IMR-90 (cell line): ENCODE measurements at regions not wholly inside any gene's neighbourhood (a gene's known extent, or its start where the extent isn't known, plus 50 kb on each side); places are given as distances from the start of the nearest gene placed in this dataset.

ENCODE experiments used
- ATAC-seq: fragments of 200-7000 bp; cut with Tn5 transposase; 2 replicates; pipeline ENCODE4 v1.9.1; 2020; ENCODE audit warnings: low read depth, mild to moderate bottlenecking, moderate library complexity
- BruUV-seq: library from RNA; stranded (reverse); fragments of 400-500 nt; replicated peaks from 2 replicates; lab custom pipeline; 2021; lab: Mats Ljungman, UMichigan
- CTCF ChIA-PET: fragments of 300-600 bp; formaldehyde crosslinking; extraction: SDS; loops from one replicate; lab custom pipeline; 2021; ENCODE audit warnings: antibody characterized with exemption; lab: Yijun Ruan, JAX
- POLR2A ChIA-PET: fragments of 300-600 bp; sonication (Branson Sonifier 250); formaldehyde crosslinking; loops from one replicate; lab custom pipeline; 2022; ENCODE audit warnings: antibody characterized with exemption; ENCODE audit not compliant: unreplicated experiment; lab: Charles Lee
- DNase-seq: peaks from one replicate; pipeline ENCODE4 v3.0.0; 2013
- H2AFZ ChIP-seq: replicated peaks from 2 replicates; pipeline ENCODE3; 2013; ENCODE audit warnings: low read length, mild to moderate bottlenecking; ENCODE audit not compliant: poor library complexity
- H2AK5ac ChIP-seq: 2 replicates; pipeline ENCODE4 v1.6.1; 2013; ENCODE audit warnings: low read depth, low read length, inconsistent platforms
- H2AK9ac ChIP-seq: replicated peaks from 2 replicates; pipeline ENCODE3; 2013; ENCODE audit warnings: mild to moderate bottlenecking, low read depth, low read length, moderate library complexity; ENCODE audit not compliant: poor library complexity
- H2BK120ac ChIP-seq: 2 replicates; pipeline ENCODE4 v1.6.1; 2013; ENCODE audit warnings: low read depth, low read length, inconsistent platforms
- H2BK15ac ChIP-seq: 3 replicates; pipeline ENCODE4 v1.6.1; 2013; ENCODE audit warnings: low read depth, low read length, inconsistent platforms
- H2BK20ac ChIP-seq: 2 replicates; pipeline ENCODE4 v1.6.1; 2013; ENCODE audit warnings: low read depth, mild to moderate bottlenecking, inconsistent platforms, low read length, moderate library complexity
- H2BK5ac ChIP-seq: 2 replicates; pipeline ENCODE4 v1.6.1; 2013; ENCODE audit warnings: mild to moderate bottlenecking, low read depth, low read length, inconsistent platforms; ENCODE audit not compliant: poor library complexity, severe bottlenecking
- H3K14ac ChIP-seq: replicated peaks from 2 replicates; pipeline ENCODE4 v1.6.1; 2013; ENCODE audit warnings: low read depth, low read length, inconsistent platforms
- H3K18ac ChIP-seq: 2 replicates; pipeline ENCODE4 v1.6.1; 2013; ENCODE audit warnings: low read depth, low read length, control low read depth
- H3K23ac ChIP-seq: 2 replicates; pipeline ENCODE4 v1.6.1; 2013; ENCODE audit warnings: low read depth, low read length, inconsistent platforms
- H3K27ac ChIP-seq: 2 replicates; pipeline ENCODE4 v1.5.1; 2013; ENCODE audit warnings: mild to moderate bottlenecking, control low read depth, low read length; ENCODE audit not compliant: insufficient read depth
- H3K27me3 ChIP-seq: 2 replicates; pipeline ENCODE4 v1.6.1; 2013; ENCODE audit warnings: low read length; ENCODE audit not compliant: control insufficient read depth, insufficient read depth
- H3K36me3 ChIP-seq: 2 replicates; pipeline ENCODE4 v1.6.1; 2013; ENCODE audit warnings: low read length, mixed read lengths; ENCODE audit not compliant: control insufficient read depth, insufficient read depth
- H3K4ac ChIP-seq: 2 replicates; pipeline ENCODE4 v1.6.1; 2013; ENCODE audit warnings: low read depth, low read length, inconsistent platforms
- H3K4me1 ChIP-seq: 2 replicates; pipeline ENCODE4 v1.6.1; 2013; ENCODE audit warnings: low read length, mixed read lengths; ENCODE audit not compliant: control insufficient read depth, insufficient read depth
- H3K4me2 ChIP-seq: 2 replicates; pipeline ENCODE4 v1.6.1; 2013; ENCODE audit warnings: low read depth, mild to moderate bottlenecking, control low read depth, low read length, moderate library complexity
- H3K4me3 ChIP-seq: 2 replicates; pipeline ENCODE4 v1.5.1; 2013; ENCODE audit warnings: low read depth, mild to moderate bottlenecking, control low read depth, low read length, moderate library complexity; ENCODE audit not compliant: insufficient read depth
- H3K56ac ChIP-seq: 2 replicates; pipeline ENCODE4 v1.6.1; 2013; ENCODE audit warnings: low read length, inconsistent platforms; ENCODE audit not compliant: insufficient read depth; ENCODE audit errors: extremely low read depth
- H3K79me1 ChIP-seq, 2 experiments: 2 replicates each; pipeline ENCODE4 v1.6.1; 2013; ENCODE audit warnings: low read length in 2 of 2, inconsistent platforms in 1 of 2, low read depth in 1 of 2
- H3K9ac ChIP-seq: 2 replicates; pipeline ENCODE4 v1.6.1; 2013; ENCODE audit warnings: low read depth, low read length, control low read depth
- H3K9me1 ChIP-seq: 2 replicates; pipeline ENCODE4 v1.6.1; 2013; ENCODE audit warnings: low read length, inconsistent platforms; ENCODE audit not compliant: insufficient read depth
- H3K9me3 ChIP-seq: 2 replicates; pipeline ENCODE4 v1.6.1; 2013; ENCODE audit warnings: low read length; ENCODE audit not compliant: control insufficient read depth, insufficient read depth
- H4K20me1 ChIP-seq: 2 replicates; pipeline ENCODE4 v1.6.1; 2013; ENCODE audit warnings: low read length, inconsistent platforms; ENCODE audit not compliant: insufficient read depth
- H4K5ac ChIP-seq: 2 replicates; pipeline ENCODE4 v1.6.1; 2013; ENCODE audit warnings: mild to moderate bottlenecking, low read depth, low read length, control low read depth
- H4K8ac ChIP-seq, 2 experiments: 2 replicates each; pipeline ENCODE4 v1.6.1; 2013; ENCODE audit warnings: low read depth in 2 of 2, low read length in 2 of 2, control low read depth in 1 of 2, inconsistent platforms in 1 of 2
- H4K91ac ChIP-seq: 2 replicates; pipeline ENCODE4 v1.6.1; 2013; ENCODE audit warnings: low read depth, low read length, inconsistent platforms; ENCODE audit not compliant: insufficient read depth
- BHLHE40 ChIP-seq: fragments of 150-350 bp; IDR thresholded peaks from 2 replicates; pipeline ENCODE4 v1.6.1; 2016; ENCODE audit warnings: mild to moderate bottlenecking, low read depth, low read length
- CEBPB ChIP-seq: IDR thresholded peaks from 2 replicates; pipeline ENCODE4 v1.6.1; 2012; ENCODE audit warnings: low read depth, low read length, improper control_type of control experiment
- MAFK ChIP-seq: IDR thresholded peaks from 2 replicates; pipeline ENCODE4 v1.6.1; 2012; ENCODE audit warnings: low read depth, low read length, improper control_type of control experiment
- MXI1 ChIP-seq: IDR thresholded peaks from 2 replicates; pipeline ENCODE4 v1.6.1; 2012; ENCODE audit warnings: low read depth, mild to moderate bottlenecking, low read length, moderate library complexity, borderline replicate concordance
- NFE2L2 ChIP-seq: fragments of 150-350 bp; IDR thresholded peaks from 2 replicates; pipeline ENCODE4 v1.6.1; 2016; ENCODE audit warnings: low read depth, mild to moderate bottlenecking, low read length
- RAD21 ChIP-seq: IDR thresholded peaks from 2 replicates; pipeline ENCODE4 v1.6.1; 2012; ENCODE audit warnings: low read length, improper control_type of control experiment
- RCOR1 ChIP-seq: IDR thresholded peaks from 2 replicates; pipeline ENCODE4 v1.6.1; 2012; ENCODE audit warnings: mild to moderate bottlenecking, low read length, improper control_type of control experiment; ENCODE audit not compliant: insufficient replicate concordance
- RFX5 ChIP-seq: IDR thresholded peaks from 2 replicates; pipeline ENCODE4 v1.8.0; 2012; ENCODE audit warnings: low read depth, mild to moderate bottlenecking, low read length, moderate library complexity
- SMC3 ChIP-seq: fragments of 150-350 bp; IDR thresholded peaks from 2 replicates; pipeline ENCODE4 v1.6.1; 2016; ENCODE audit warnings: low read depth, mild to moderate bottlenecking, antibody characterized with exemption, low read length, moderate library complexity
- WGBS, 2 experiments: methylation state at CpG; one replicate each; pipeline versions ENCODE4 v1.1.5 to v1.1.7; 2013; ENCODE audit warnings: missing lambda C conversion rate in 2 of 2; ENCODE audit not compliant: insufficient read length in 1 of 2; ENCODE audit errors: extremely low coverage in 2 of 2; 5-methylcytosine and 5-hydroxymethylcytosine counted together
- dilution Hi-C: fragments of 300-500 bp; cut with HindIII; formaldehyde crosslinking; loops from one replicate; pipeline ENCODE4 v1.14.3; 2018; ENCODE audit warnings: low sequenced_read_pairs; ENCODE audit not compliant: unreplicated experiment
- in situ Hi-C: fragments of 300-500 bp; cut with MboI; formaldehyde crosslinking; loops from 3 replicates; pipeline ENCODE4 v1.14.3; 2019; ENCODE audit warnings: low sequenced_read_pairs, inconsistent platforms, mixed read lengths
- intact Hi-C: fragments of 100-400 bp; cut with micrococcal nuclease; formaldehyde crosslinking; loops from 2 replicates; pipeline ENCODE4 v1.10.0; 2022
- TF ChIP-seq, protein P1 (sequence below): conservative IDR thresholded peaks from 2 replicates; pipeline ENCODE4 v1.5.1; 2012; ENCODE audit warnings: mild to moderate bottlenecking, low read depth, low read length, improper control_type of control experiment
- TF ChIP-seq, protein P2 (sequence below): fragments of 150-350 bp; IDR thresholded peaks from 2 replicates; pipeline ENCODE4 v1.6.1; 2016; ENCODE audit warnings: low read depth, mild to moderate bottlenecking, low read length, moderate library complexity, borderline replicate concordance
- TF ChIP-seq, protein P3 (sequence below): fragments of 150-350 bp; IDR thresholded peaks from 2 replicates; pipeline ENCODE4 v1.6.1; 2017; ENCODE audit warnings: mild to moderate bottlenecking, antibody characterized with exemption, low read length, low read depth

DNA sequence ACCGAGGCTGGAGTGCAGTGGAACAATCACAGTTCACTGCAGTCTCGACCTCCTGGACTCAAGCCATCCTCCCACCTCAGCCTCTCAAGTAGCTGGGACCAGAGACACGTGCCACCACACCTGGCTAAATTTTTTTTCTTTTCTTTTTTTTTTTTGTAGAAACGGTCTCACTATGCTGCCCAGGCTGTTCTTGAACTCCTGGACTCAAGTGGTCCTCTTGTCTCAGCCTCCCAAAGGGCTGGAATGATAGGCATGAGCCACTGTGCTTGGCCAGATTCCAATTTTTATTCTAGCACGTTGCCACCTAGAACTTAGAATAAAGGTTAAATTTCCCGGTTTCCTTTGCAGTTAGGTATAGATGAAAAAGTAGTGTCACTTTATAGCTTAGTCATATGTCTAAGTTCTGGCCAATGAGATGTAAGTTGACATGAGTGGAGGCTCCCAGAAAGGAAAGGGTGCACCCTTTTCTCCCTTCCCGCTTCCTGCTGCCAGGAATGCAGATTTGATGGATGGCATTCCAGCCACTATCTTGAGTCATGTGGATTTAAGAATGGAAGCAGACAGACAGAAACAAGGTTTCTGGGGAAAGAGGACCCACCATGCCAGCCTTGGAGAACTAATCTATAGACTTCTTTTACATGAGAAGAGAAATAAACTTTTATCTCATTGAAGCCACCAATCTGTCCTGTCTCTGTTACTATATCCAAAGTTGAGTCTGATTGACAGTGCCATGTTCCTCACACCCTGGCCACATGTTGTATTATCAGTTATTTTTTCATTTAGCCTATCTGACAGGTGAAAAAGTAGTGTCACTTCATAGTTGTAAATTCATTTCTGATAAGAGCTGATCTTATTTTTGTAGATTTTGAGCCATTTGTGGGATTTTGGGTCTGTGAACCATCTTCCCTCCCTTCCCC is 60.6 kb upstream of the NCOA3 start (continued):
- TF ChIP-seq NFE2L2: no peak

DNA sequence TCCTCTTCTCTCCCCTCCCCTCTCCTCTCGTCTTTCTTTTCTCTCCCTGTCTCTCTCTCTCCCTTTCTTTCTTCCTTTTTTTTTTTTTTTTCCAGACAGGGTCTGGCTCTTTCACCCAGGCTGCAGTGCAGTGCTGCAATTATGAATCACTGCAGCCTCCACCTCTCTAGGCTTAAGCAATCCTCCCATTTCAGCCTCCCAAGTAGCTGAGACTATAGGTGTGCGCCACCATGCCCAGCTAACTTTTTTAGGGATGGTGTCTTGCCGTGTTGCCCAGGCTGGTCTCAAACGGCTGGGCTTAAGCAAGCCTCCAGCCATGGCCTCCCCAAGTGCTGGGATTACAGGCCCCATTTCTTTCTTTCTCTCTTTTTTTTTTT is 59.9 kb upstream of the NCOA3 start:
- no peaks in the 10 kb centered on the region for H3K9me3 ChIP-seq
- no TSS peak for BruUV-seq
- H4K8ac ChIP-seq: no peak overlapping the region
- H2AFZ ChIP-seq: no peak overlapping the region
- no peak overlapping the region for H3K14ac ChIP-seq
- H3K27ac ChIP-seq: no peak overlapping the region
- no peak overlapping the region for H4K5ac ChIP-seq
- DNase-seq (no peak), ATAC-seq (no peak)
- in situ Hi-C loops: no loop called here
- H3K9me1 ChIP-seq: peaks cover 3% of the 10 kb centered on the region; the same call in 1 of the 2 replicates
- no peak overlapping the region for H4K91ac ChIP-seq
- H2BK5ac ChIP-seq: no peak overlapping the region
- H3K4me2 ChIP-seq: no peak overlapping the region
- no peaks in the 10 kb centered on the region for H4K20me1 ChIP-seq
- no peak overlapping the region for H3K18ac ChIP-seq
- ChIA-PET CTCF (no interaction called here), POLR2A (no interaction called here)
- H3K9ac ChIP-seq: no peak overlapping the region
- H2AK9ac ChIP-seq: no peak overlapping the region
- no peaks in the 10 kb centered on the region for H3K79me1 ChIP-seq
- intact Hi-C loops: no loop called here
- no peak overlapping the region for H3K4me3 ChIP-seq
- dilution Hi-C loops: no loop called here
- 67% methylated on average over 1 of the region's 4 CpGs; no CpG with 5 or more reads in 1 of the 2 experiments for WGBS, 2 experiments
- no peaks in the 10 kb centered on the region for H3K36me3 ChIP-seq
- peaks cover 2% of the 10 kb centered on the region; the same call in 1 of the 2 replicates for H3K4me1 ChIP-seq
- H2BK15ac ChIP-seq: no peak overlapping the region
- H2AK5ac ChIP-seq: no peak overlapping the region
- H3K23ac ChIP-seq: no peak overlapping the region
- no peak overlapping the region for H3K4ac ChIP-seq
- no peak overlapping the region for H2BK20ac ChIP-seq
- H3K27me3 ChIP-seq: no peaks in the 10 kb centered on the region
- H3K56ac ChIP-seq: no peak overlapping the region
- H2BK120ac ChIP-seq: no peak overlapping the region
- TF ChIP-seq CEBPB (no peak), MXI1 (no peak), MAFK (no peak), RCOR1 (no peak), SMC3 (no peak), RFX5 (no peak), NFE2L2 (no peak), RAD21 (no peak), BHLHE40 (no peak)
- TF ChIP-seq, protein P1, sequence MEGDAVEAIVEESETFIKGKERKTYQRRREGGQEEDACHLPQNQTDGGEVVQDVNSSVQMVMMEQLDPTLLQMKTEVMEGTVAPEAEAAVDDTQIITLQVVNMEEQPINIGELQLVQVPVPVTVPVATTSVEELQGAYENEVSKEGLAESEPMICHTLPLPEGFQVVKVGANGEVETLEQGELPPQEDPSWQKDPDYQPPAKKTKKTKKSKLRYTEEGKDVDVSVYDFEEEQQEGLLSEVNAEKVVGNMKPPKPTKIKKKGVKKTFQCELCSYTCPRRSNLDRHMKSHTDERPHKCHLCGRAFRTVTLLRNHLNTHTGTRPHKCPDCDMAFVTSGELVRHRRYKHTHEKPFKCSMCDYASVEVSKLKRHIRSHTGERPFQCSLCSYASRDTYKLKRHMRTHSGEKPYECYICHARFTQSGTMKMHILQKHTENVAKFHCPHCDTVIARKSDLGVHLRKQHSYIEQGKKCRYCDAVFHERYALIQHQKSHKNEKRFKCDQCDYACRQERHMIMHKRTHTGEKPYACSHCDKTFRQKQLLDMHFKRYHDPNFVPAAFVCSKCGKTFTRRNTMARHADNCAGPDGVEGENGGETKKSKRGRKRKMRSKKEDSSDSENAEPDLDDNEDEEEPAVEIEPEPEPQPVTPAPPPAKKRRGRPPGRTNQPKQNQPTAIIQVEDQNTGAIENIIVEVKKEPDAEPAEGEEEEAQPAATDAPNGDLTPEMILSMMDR: no peak
- TF ChIP-seq, protein P2, sequence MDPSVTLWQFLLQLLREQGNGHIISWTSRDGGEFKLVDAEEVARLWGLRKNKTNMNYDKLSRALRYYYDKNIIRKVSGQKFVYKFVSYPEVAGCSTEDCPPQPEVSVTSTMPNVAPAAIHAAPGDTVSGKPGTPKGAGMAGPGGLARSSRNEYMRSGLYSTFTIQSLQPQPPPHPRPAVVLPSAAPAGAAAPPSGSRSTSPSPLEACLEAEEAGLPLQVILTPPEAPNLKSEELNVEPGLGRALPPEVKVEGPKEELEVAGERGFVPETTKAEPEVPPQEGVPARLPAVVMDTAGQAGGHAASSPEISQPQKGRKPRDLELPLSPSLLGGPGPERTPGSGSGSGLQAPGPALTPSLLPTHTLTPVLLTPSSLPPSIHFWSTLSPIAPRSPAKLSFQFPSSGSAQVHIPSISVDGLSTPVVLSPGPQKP: no peak
- TF ChIP-seq, protein P3, sequence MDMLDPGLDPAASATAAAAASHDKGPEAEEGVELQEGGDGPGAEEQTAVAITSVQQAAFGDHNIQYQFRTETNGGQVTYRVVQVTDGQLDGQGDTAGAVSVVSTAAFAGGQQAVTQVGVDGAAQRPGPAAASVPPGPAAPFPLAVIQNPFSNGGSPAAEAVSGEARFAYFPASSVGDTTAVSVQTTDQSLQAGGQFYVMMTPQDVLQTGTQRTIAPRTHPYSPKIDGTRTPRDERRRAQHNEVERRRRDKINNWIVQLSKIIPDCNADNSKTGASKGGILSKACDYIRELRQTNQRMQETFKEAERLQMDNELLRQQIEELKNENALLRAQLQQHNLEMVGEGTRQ: no peak
